ENCODE measurements at regions not wholly inside any gene's neighbourhood (a gene's known extent, or its start where the extent isn't known, plus 50 kb on each side); places are given as distances from the start of the nearest gene placed in this dataset.

DNA sequence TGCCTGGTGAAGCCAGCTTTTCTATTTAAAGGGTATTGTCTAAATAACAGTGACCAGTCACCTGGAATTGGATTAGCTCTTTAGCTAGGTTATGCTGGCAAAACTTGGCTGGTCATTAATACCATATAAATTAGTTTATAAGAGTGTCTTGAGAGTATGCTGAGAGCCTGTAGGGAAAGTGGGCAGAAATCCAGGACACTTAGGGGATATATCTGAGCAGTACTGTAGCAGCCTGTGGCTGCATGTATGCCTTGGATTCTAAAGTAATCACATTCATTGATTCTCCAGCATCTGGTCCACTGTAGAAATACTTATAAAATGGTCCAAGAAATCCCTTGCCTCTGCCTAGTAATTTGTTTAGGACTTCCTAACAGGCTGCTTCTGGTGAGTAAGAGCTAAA is 288.9 kb upstream of the DMAC1 start:
- no peak overlapping the region for H3K4me3 ChIP-seq (ENCODE audit: low read length)
- no peak for DNase-seq (ENCODE audit: low read depth)
- TF ChIP-seq, protein P1, sequence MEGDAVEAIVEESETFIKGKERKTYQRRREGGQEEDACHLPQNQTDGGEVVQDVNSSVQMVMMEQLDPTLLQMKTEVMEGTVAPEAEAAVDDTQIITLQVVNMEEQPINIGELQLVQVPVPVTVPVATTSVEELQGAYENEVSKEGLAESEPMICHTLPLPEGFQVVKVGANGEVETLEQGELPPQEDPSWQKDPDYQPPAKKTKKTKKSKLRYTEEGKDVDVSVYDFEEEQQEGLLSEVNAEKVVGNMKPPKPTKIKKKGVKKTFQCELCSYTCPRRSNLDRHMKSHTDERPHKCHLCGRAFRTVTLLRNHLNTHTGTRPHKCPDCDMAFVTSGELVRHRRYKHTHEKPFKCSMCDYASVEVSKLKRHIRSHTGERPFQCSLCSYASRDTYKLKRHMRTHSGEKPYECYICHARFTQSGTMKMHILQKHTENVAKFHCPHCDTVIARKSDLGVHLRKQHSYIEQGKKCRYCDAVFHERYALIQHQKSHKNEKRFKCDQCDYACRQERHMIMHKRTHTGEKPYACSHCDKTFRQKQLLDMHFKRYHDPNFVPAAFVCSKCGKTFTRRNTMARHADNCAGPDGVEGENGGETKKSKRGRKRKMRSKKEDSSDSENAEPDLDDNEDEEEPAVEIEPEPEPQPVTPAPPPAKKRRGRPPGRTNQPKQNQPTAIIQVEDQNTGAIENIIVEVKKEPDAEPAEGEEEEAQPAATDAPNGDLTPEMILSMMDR (IDR thresholded peaks at IDR 0.05; ENCODE audit: insufficient read depth, low read depth, low read length, missing control alignments): no peak

- TF ChIP-seq, protein P1 (IDR thresholded peaks at IDR 0.05; ENCODE audit: insufficient read depth, low read depth, low read length, missing control alignments): no peak
- no peak for DNase-seq (ENCODE audit: low read depth)
- no peak overlapping the region for H3K4me3 ChIP-seq (ENCODE audit: low read length)
These were observed 286.4 kb upstream of the DMAC1 start for GRCh38 chr9:8085986-8086385.

- DNase-seq (ENCODE audit: low read depth): peak; percentile 3
- TF ChIP-seq, protein P1 (IDR thresholded peaks at IDR 0.05; ENCODE audit: insufficient read depth, low read depth, low read length, missing control alignments): no peak
- no peak overlapping the region for H3K4me3 ChIP-seq (ENCODE audit: low read length)
These were observed 279.1 kb upstream of the DMAC1 start for GRCh38 chr9:8078641-8079140.

- no peak for DNase-seq (ENCODE audit: low read depth)
- TF ChIP-seq, protein P1 (IDR thresholded peaks at IDR 0.05; ENCODE audit: insufficient read depth, low read depth, low read length, missing control alignments): no peak
- H3K4me3 ChIP-seq (ENCODE audit: low read length): no peak overlapping the region
These were observed 275.2 kb upstream of the DMAC1 start for GRCh38 chr9:8074713-8075286.

DNA sequence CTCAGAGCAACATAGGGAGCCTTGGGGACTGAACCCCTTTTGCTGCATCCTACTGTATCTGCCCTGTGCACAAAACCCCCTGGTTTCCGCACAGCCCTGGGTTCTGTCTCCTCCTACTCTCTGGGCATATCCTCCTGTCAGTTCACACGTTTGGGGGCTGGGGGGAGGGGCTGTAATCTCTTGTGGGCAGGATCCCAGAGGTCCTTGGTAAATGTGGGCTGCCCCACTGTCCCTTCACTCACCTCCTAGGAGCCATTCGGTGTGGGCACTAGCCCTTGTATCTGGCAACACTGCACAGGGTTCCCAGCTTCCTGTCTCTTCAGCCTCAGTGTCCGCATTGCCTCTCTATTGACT is 271.8 kb upstream of the DMAC1 start:
- no peak overlapping the region for H3K4me3 ChIP-seq (ENCODE audit: low read length)
- TF ChIP-seq, protein P1 (IDR thresholded peaks at IDR 0.05; ENCODE audit: insufficient read depth, low read depth, low read length, missing control alignments): no peak
- no peak for DNase-seq (ENCODE audit: low read depth)

- TF ChIP-seq, protein P1 (IDR thresholded peaks at IDR 0.05; ENCODE audit: insufficient read depth, low read depth, low read length, missing control alignments): no peak
- H3K4me3 ChIP-seq (ENCODE audit: low read length): no peak overlapping the region
- no peak for DNase-seq (ENCODE audit: low read depth)
These were observed 271.3 kb upstream of the DMAC1 start for GRCh38 chr9:8070779-8071444.

DNA sequence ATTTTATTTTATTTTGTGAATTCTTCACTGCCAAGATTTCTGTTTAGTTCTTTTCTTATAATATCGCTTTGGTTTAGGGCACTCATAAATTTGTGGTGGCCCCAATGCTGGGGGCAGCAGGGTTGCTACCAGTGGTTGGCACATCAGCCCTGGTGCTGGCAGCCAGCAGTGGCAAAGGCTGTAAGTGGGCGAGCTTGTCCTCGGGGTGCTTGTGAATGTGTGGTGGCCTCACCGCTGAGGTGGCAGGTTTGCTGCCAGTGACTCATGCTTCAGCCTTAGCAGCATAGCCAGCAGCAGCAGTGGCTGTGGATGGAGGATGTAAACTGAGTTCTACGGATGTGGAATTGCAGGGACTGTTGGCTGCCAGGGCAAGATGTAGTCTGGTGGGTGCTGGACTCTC is 262.9 kb upstream of the DMAC1 start:
- no peak overlapping the region for H3K4me3 ChIP-seq (ENCODE audit: low read length)
- TF ChIP-seq, protein P1 (IDR thresholded peaks at IDR 0.05; ENCODE audit: insufficient read depth, low read depth, low read length, missing control alignments): no peak
- DNase-seq (ENCODE audit: low read depth): no peak

Data from epithelial cell of esophagus (primary cell).